ENCODE measurements at regions not wholly inside any gene's neighbourhood (a gene's known extent, or its start where the extent isn't known, plus 50 kb on each side); places are given as distances from the start of the nearest gene placed in this dataset.

DNA sequence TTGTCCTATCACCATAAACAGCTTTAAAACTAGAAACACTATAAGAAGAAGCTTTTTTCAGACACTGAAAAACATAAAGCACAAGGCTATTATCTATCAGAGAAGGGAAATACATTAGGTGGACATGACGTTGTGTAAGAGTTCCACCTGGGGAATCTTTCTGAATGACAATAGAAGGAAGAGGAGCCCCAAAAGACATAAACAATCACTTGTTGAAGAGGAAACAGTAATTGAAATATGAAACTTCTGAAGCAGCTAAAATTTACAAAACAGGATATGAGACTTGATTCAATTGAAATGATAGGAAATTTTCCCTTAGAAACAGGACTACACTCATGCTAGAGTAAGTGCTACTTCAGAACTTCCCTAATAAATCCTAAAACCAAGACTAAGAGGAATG is 933.6 kb downstream of the EFNA5 start:
- Histone ChIP-seq H2AK5ac (ENCODE audit: low read length) (no peak overlapping the region), H4K8ac (ENCODE audit: low read depth, low read length) (no peak overlapping the region), H3K23ac (ENCODE audit: low read length) (no peak overlapping the region), H3K18ac (ENCODE audit: low read length) (no peak overlapping the region), H3K4me3 (ENCODE audit: low read length) (no peak overlapping the region), H3K79me2 (ENCODE audit: control insufficient read depth, insufficient read depth, low read length) (no peaks in the 10 kb centered on the region), H2BK120ac (ENCODE audit: low read depth, low read length) (no peak overlapping the region), H3K79me1 (ENCODE audit: low read length) (no peaks in the 10 kb centered on the region), H2BK15ac (replicated peaks; ENCODE audit: low read depth) (no peak overlapping the region), H3K27me3 (ENCODE audit: insufficient read depth, low read length, poor library complexity) (no peaks in the 10 kb centered on the region), H3K4me2 (ENCODE audit: low read length) (no peak overlapping the region), H3K56ac (ENCODE audit: low read length) (no peak overlapping the region), H3K4me1 (ENCODE audit: control insufficient read depth, low read depth, low read length) (no peaks in the 10 kb centered on the region), H3K36me3 (ENCODE audit: control insufficient read depth, insufficient read depth, low read length) (no peaks in the 10 kb centered on the region), H4K5ac (ENCODE audit: low read length) (no peak overlapping the region), H3K4ac (ENCODE audit: low read depth, low read length) (no peak overlapping the region), H3K9ac (ENCODE audit: low read length) (no peak overlapping the region), H3K27ac (ENCODE audit: low read depth, low read length) (no peak overlapping the region), H2BK5ac (ENCODE audit: low read length) (no peak overlapping the region)
- WGBS (ENCODE audit: extremely low coverage, insufficient coverage, low lambda C conversion rate) = no CpG with 5 or more reads among the region's 1 CpG
- no peak for DNase-seq

DNA sequence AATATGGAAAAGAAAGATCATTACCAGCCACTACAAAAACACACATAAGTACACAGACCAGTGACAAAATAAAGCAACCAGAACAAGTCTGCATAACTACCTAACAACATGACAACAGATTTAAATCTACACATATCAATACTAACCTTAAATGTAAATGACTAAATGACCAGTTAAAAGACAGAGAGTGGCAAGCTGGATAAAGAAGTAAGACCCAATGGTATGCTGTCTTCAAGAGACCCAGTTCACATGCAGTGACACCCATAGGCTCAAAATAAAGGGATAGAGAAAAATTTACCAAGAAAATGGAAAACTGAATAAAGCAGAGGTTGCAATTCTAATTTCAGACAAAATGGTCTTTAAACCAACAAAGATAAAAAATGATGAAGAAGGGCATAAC is 938.1 kb downstream of the EFNA5 start:
- no peak overlapping the region for H3K4me3 ChIP-seq (ENCODE audit: low read length)
- H3K79me2 ChIP-seq (ENCODE audit: control insufficient read depth, insufficient read depth, low read length) = no peaks in the 10 kb centered on the region
- H3K27me3 ChIP-seq (ENCODE audit: insufficient read depth, low read length, poor library complexity) = no peaks in the 10 kb centered on the region
- H2BK5ac ChIP-seq (ENCODE audit: low read length) = no peak overlapping the region
- no peak overlapping the region for H3K9ac ChIP-seq (ENCODE audit: low read length)
- no peak overlapping the region for H2BK120ac ChIP-seq (ENCODE audit: low read depth, low read length)
- H4K8ac ChIP-seq (ENCODE audit: low read depth, low read length) = no peak overlapping the region
- no peak overlapping the region for H3K18ac ChIP-seq (ENCODE audit: low read length)
- no peaks in the 10 kb centered on the region for H3K79me1 ChIP-seq (ENCODE audit: low read length)
- no peak overlapping the region for H3K4ac ChIP-seq (ENCODE audit: low read depth, low read length)
- H4K5ac ChIP-seq (ENCODE audit: low read length) = no peak overlapping the region
- H3K4me1 ChIP-seq (ENCODE audit: control insufficient read depth, low read depth, low read length) = no peaks in the 10 kb centered on the region
- H3K27ac ChIP-seq (ENCODE audit: low read depth, low read length) = no peak overlapping the region
- DNase-seq = no peak
- no peak overlapping the region for H3K4me2 ChIP-seq (ENCODE audit: low read length)
- H3K36me3 ChIP-seq (ENCODE audit: control insufficient read depth, insufficient read depth, low read length) = no peaks in the 10 kb centered on the region
- no peak overlapping the region for H3K56ac ChIP-seq (ENCODE audit: low read length)
- no peak overlapping the region for H3K23ac ChIP-seq (ENCODE audit: low read length)
- no peak overlapping the region for H2BK15ac ChIP-seq (replicated peaks; ENCODE audit: low read depth)
- H2AK5ac ChIP-seq (ENCODE audit: low read length) = no peak overlapping the region

DNA sequence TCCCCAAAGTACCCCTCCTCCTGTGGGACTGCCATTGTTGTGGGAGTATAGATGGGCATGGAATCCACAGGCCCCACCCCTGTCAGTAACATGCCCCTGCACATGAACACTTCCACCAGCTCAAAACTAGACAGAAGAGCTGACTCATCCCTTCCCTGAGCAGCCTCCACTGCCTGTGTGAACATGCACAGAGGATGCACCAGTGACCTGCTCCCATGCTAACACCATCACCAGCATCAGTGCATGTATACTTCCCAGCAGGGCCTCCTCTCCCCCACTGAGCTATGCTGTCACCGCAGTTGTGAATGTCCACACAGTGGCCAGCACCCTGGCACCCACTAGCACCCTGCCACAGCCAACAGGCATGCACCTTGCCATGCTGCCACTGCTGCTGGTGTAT is 939.8 kb downstream of the EFNA5 start:
- Histone ChIP-seq H3K18ac (ENCODE audit: low read length) (no peak overlapping the region), H3K79me2 (ENCODE audit: control insufficient read depth, insufficient read depth, low read length) (no peaks in the 10 kb centered on the region), H2BK5ac (ENCODE audit: low read length) (no peak overlapping the region), H4K8ac (ENCODE audit: low read depth, low read length) (no peak overlapping the region), H2AK5ac (ENCODE audit: low read length) (no peak overlapping the region), H3K27me3 (ENCODE audit: insufficient read depth, low read length, poor library complexity) (no peaks in the 10 kb centered on the region), H3K9ac (ENCODE audit: low read length) (no peak overlapping the region), H3K56ac (ENCODE audit: low read length) (no peak overlapping the region), H3K79me1 (ENCODE audit: low read length) (no peaks in the 10 kb centered on the region), H4K5ac (ENCODE audit: low read length) (no peak overlapping the region), H3K27ac (ENCODE audit: low read depth, low read length) (no peak overlapping the region), H3K4me1 (ENCODE audit: control insufficient read depth, low read depth, low read length) (no peaks in the 10 kb centered on the region), H3K23ac (ENCODE audit: low read length) (no peak overlapping the region), H2BK120ac (ENCODE audit: low read depth, low read length) (no peak overlapping the region), H3K4me2 (ENCODE audit: low read length) (no peak overlapping the region), H3K4me3 (ENCODE audit: low read length) (no peak overlapping the region), H3K36me3 (ENCODE audit: control insufficient read depth, insufficient read depth, low read length) (no peaks in the 10 kb centered on the region), H3K4ac (ENCODE audit: low read depth, low read length) (no peak overlapping the region), H2BK15ac (replicated peaks; ENCODE audit: low read depth) (no peak overlapping the region)
- no peak for DNase-seq
- no CpG with 5 or more reads among the region's 1 CpG for WGBS (ENCODE audit: extremely low coverage, insufficient coverage, low lambda C conversion rate)

DNA sequence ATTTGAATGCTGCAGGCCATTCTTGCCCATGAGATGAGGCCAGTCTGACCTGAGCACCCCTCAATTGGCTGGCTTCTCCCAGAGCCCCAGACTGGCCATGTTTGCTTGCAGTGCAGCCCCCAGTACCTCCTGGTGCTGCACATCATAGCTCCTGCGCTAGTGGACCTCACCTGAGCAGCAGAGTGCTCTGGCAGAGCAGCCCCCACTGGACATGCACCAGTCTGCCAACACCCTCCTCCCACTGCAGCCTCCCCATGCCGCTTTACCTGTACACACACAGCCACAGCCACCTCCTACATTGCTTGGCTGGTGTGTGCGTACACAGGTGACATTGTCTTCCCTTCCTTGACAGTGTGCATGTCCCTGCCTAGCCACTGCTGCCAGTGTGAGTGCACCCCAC is 940.2 kb downstream of the EFNA5 start:
- Histone ChIP-seq H2BK5ac (ENCODE audit: low read length) (no peak overlapping the region), H3K27ac (ENCODE audit: low read depth, low read length) (no peak overlapping the region), H3K27me3 (ENCODE audit: insufficient read depth, low read length, poor library complexity) (no peaks in the 10 kb centered on the region), H3K79me1 (ENCODE audit: low read length) (no peaks in the 10 kb centered on the region), H4K8ac (ENCODE audit: low read depth, low read length) (no peak overlapping the region), H3K79me2 (ENCODE audit: control insufficient read depth, insufficient read depth, low read length) (no peaks in the 10 kb centered on the region), H3K36me3 (ENCODE audit: control insufficient read depth, insufficient read depth, low read length) (no peaks in the 10 kb centered on the region), H2BK120ac (ENCODE audit: low read depth, low read length) (no peak overlapping the region), H3K4me2 (ENCODE audit: low read length) (no peak overlapping the region), H2AK5ac (ENCODE audit: low read length) (no peak overlapping the region), H3K4me1 (ENCODE audit: control insufficient read depth, low read depth, low read length) (peaks cover 1% of the 10 kb centered on the region), H4K5ac (ENCODE audit: low read length) (no peak overlapping the region), H3K56ac (ENCODE audit: low read length) (no peak overlapping the region), H3K18ac (ENCODE audit: low read length) (no peak overlapping the region), H3K4ac (ENCODE audit: low read depth, low read length) (no peak overlapping the region), H2BK15ac (replicated peaks; ENCODE audit: low read depth) (no peak overlapping the region), H3K9ac (ENCODE audit: low read length) (no peak overlapping the region), H3K23ac (ENCODE audit: low read length) (no peak overlapping the region), H3K4me3 (ENCODE audit: low read length) (no peak overlapping the region)
- DNase-seq = no peak
- WGBS (ENCODE audit: extremely low coverage, insufficient coverage, low lambda C conversion rate) = no CpG with 5 or more reads among the region's 3 CpGs

DNA sequence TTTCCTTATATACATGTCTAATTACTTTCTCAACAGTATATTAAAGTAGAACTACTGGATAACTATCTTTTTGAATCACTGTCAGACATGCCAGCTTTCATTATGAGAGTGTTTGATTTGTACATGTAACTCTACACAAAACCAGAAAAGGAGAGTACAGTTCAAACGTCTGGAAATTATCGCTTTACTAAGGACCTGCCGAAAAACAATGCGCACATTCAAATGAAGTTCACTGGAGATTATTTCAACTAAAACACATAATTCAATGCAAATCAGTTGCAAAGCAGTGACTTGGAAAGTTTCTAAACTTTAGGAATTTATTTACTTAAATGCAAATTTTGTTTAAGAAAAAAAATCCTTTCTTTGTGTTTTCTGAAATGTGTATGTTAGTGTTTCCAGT is 942.5 kb downstream of the EFNA5 start:
- Histone ChIP-seq H3K4me1 (ENCODE audit: control insufficient read depth, low read depth, low read length) (peaks cover 3% of the 10 kb centered on the region), H4K5ac (ENCODE audit: low read length) (no peak overlapping the region), H3K23ac (ENCODE audit: low read length) (no peak overlapping the region), H3K56ac (ENCODE audit: low read length) (no peak overlapping the region), H3K4ac (ENCODE audit: low read depth, low read length) (no peak overlapping the region), H3K4me2 (ENCODE audit: low read length) (no peak overlapping the region), H2AK5ac (ENCODE audit: low read length) (no peak overlapping the region), H3K79me1 (ENCODE audit: low read length) (no peaks in the 10 kb centered on the region), H3K36me3 (ENCODE audit: control insufficient read depth, insufficient read depth, low read length) (no peaks in the 10 kb centered on the region), H3K27me3 (ENCODE audit: insufficient read depth, low read length, poor library complexity) (no peaks in the 10 kb centered on the region), H3K27ac (ENCODE audit: low read depth, low read length) (no peak overlapping the region), H3K79me2 (ENCODE audit: control insufficient read depth, insufficient read depth, low read length) (no peaks in the 10 kb centered on the region), H4K8ac (ENCODE audit: low read depth, low read length) (no peak overlapping the region), H2BK120ac (ENCODE audit: low read depth, low read length) (no peak overlapping the region), H3K18ac (ENCODE audit: low read length) (no peak overlapping the region), H3K9ac (ENCODE audit: low read length) (no peak overlapping the region), H2BK5ac (ENCODE audit: low read length) (no peak overlapping the region), H3K4me3 (ENCODE audit: low read length) (no peak overlapping the region), H2BK15ac (replicated peaks; ENCODE audit: low read depth) (no peak overlapping the region)
- WGBS (ENCODE audit: extremely low coverage, insufficient coverage, low lambda C conversion rate) = no CpG with 5 or more reads among the region's 4 CpGs
- no peak for DNase-seq

DNA sequence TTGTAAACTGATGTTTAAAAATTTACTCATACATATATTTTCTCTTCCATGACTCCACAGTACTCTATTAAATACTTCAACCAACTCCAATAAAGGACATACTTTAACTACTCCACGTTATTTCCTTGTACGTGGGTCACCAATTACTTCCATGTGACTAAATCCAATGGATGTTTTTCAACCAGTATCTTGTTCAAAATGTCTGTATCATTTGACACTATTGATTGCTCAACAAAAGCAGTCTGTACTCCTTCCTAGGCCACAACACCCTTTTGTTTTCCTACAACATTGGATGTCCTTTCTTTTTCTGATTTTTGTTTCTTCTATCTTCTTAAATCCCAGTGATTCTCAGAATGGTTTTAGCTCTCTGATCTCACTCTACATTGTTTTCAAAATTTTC is 943.7 kb downstream of the EFNA5 start:
- H2AK5ac ChIP-seq (ENCODE audit: low read length) = no peak overlapping the region
- H3K4ac ChIP-seq (ENCODE audit: low read depth, low read length) = no peak overlapping the region
- H2BK5ac ChIP-seq (ENCODE audit: low read length) = no peak overlapping the region
- no peak overlapping the region for H3K4me3 ChIP-seq (ENCODE audit: low read length)
- H3K27me3 ChIP-seq (ENCODE audit: insufficient read depth, low read length, poor library complexity) = no peaks in the 10 kb centered on the region
- H3K36me3 ChIP-seq (ENCODE audit: control insufficient read depth, insufficient read depth, low read length) = no peaks in the 10 kb centered on the region
- DNase-seq = no peak
- H3K23ac ChIP-seq (ENCODE audit: low read length) = no peak overlapping the region
- no peak overlapping the region for H3K4me2 ChIP-seq (ENCODE audit: low read length)
- H4K8ac ChIP-seq (ENCODE audit: low read depth, low read length) = no peak overlapping the region
- H3K4me1 ChIP-seq (ENCODE audit: control insufficient read depth, low read depth, low read length) = peaks cover 3% of the 10 kb centered on the region
- no peak overlapping the region for H3K27ac ChIP-seq (ENCODE audit: low read depth, low read length)
- WGBS (ENCODE audit: extremely low coverage, insufficient coverage, low lambda C conversion rate) = 100% methylated on average over 2 of the region's 2 CpGs
- H2BK120ac ChIP-seq (ENCODE audit: low read depth, low read length) = no peak overlapping the region
- no peaks in the 10 kb centered on the region for H3K79me1 ChIP-seq (ENCODE audit: low read length)
- no peak overlapping the region for H2BK15ac ChIP-seq (replicated peaks; ENCODE audit: low read depth)
- no peak overlapping the region for H3K18ac ChIP-seq (ENCODE audit: low read length)
- H3K79me2 ChIP-seq (ENCODE audit: control insufficient read depth, insufficient read depth, low read length) = no peaks in the 10 kb centered on the region
- H3K9ac ChIP-seq (ENCODE audit: low read length) = no peak overlapping the region
- no peak overlapping the region for H4K5ac ChIP-seq (ENCODE audit: low read length)
- no peak overlapping the region for H3K56ac ChIP-seq (ENCODE audit: low read length)
